OCI-LY1 (cell line): ENCODE measurements at regions not wholly inside any gene's neighbourhood (a gene's known extent, or its start where the extent isn't known, plus 50 kb on each side); places are given as distances from the start of the nearest gene placed in this dataset.

Experiments
- H2AFZ ChIP-seq: fragments of 200-600 bp; sonication (generic), shearing (Covaris generic); 2 replicates; pipeline ENCODE4 v1.6.0; 2014; ENCODE audit warnings: antibody characterized with exemption, mild to moderate bottlenecking, low read length
- H3F3A ChIP-seq: fragments of 200-600 bp; sonication (generic), shearing (Covaris generic); 2 replicates; pipeline ENCODE4 v1.6.0; 2014; ENCODE audit warnings: mild to moderate bottlenecking, antibody characterized with exemption, low read length, moderate library complexity; ENCODE audit not compliant: insufficient read depth
- H3K27ac ChIP-seq: fragments of 200-600 bp; sonication (generic); 2 replicates; pipeline ENCODE4 v1.5.1; 2014; ENCODE audit warnings: low read length, mixed run types, mild to moderate bottlenecking, low read depth; ENCODE audit not compliant: poor library complexity, severe bottlenecking
- H3K27me3 ChIP-seq: fragments of 200-600 bp; sonication (generic); 2 replicates; pipeline ENCODE4 v1.6.0; 2014; ENCODE audit warnings: antibody characterized with exemption, mild to moderate bottlenecking, low read length, moderate library complexity; ENCODE audit not compliant: insufficient read depth
- H3K36me3 ChIP-seq: fragments of 200-600 bp; sonication (generic); 2 replicates; pipeline ENCODE4 v1.6.1; 2014; ENCODE audit warnings: mild to moderate bottlenecking, antibody characterized with exemption, low read length, moderate library complexity, mixed read lengths; ENCODE audit not compliant: insufficient read depth
- H3K4me1 ChIP-seq: fragments of 200-600 bp; sonication (generic); 2 replicates; pipeline ENCODE4 v1.5.1; 2014; ENCODE audit warnings: mild to moderate bottlenecking, low read length, moderate library complexity; ENCODE audit not compliant: insufficient read depth, severe bottlenecking
- H3K4me2 ChIP-seq: fragments of 200-600 bp; sonication (generic), shearing (Covaris generic); 2 replicates; pipeline ENCODE4 v1.6.1; 2014; ENCODE audit warnings: low read length
- H3K4me3 ChIP-seq: fragments of 200-600 bp; sonication (generic); 2 replicates; pipeline ENCODE4 v1.5.1; 2014; ENCODE audit warnings: low read length, low read depth, mild to moderate bottlenecking, mixed read lengths; ENCODE audit not compliant: poor library complexity, severe bottlenecking
- H3K79me2 ChIP-seq: fragments of 200-600 bp; shearing (Covaris generic); 2 replicates; pipeline ENCODE4 v1.6.1; 2016; ENCODE audit warnings: mixed run types, low read length, mixed read lengths; ENCODE audit not compliant: insufficient read depth
- H3K9ac ChIP-seq: fragments of 200-600 bp; sonication (generic), shearing (Covaris generic); 2 replicates; pipeline ENCODE4 v1.6.1; 2014; ENCODE audit warnings: mild to moderate bottlenecking, low read length, mixed read lengths
- H3K9me2 ChIP-seq: fragments of 200-600 bp; sonication (generic), shearing (Covaris generic); 2 replicates; pipeline ENCODE4 v1.6.1; 2014; ENCODE audit warnings: low read depth, mild to moderate bottlenecking, low read length, mixed read lengths
- H3K9me3 ChIP-seq: fragments of 200-600 bp; shearing (Covaris generic); 2 replicates; pipeline ENCODE4 v1.6.1; 2014; ENCODE audit warnings: low read length, mixed read lengths
- H4K20me1 ChIP-seq: fragments of 200-600 bp; sonication (generic), shearing (Covaris generic); 2 replicates; pipeline ENCODE4 v1.6.0; 2016; ENCODE audit warnings: mild to moderate bottlenecking, low read length; ENCODE audit not compliant: insufficient read depth
- EZH2 ChIP-seq: fragments of 200-600 bp; sonication (generic), shearing (Covaris generic); IDR thresholded peaks from 2 replicates; pipeline ENCODE4 v1.8.0; 2017; ENCODE audit warnings: borderline replicate concordance, mixed run types, mild to moderate bottlenecking, antibody characterized with exemption, low read length, moderate library complexity, mixed read lengths
- TF ChIP-seq, protein P1 (sequence below): fragments of 200-600 bp; sonication (generic), shearing (Covaris generic); IDR thresholded peaks from 2 replicates; pipeline ENCODE4 v1.5.1; 2017; ENCODE audit warnings: mild to moderate bottlenecking, antibody characterized with exemption, low read length, moderate library complexity, mixed read lengths

- H3K4me3 ChIP-seq, result no peak overlapping the region
- no peaks in the 10 kb centered on the region for H3K79me2 ChIP-seq
- no peaks in the 10 kb centered on the region for H3F3A ChIP-seq
- H3K4me1 ChIP-seq, result no peaks in the 10 kb centered on the region
- no peaks in the 10 kb centered on the region for H4K20me1 ChIP-seq
- H3K9ac ChIP-seq, result no peak overlapping the region
- H2AFZ ChIP-seq, result no peak overlapping the region
- H3K27ac ChIP-seq, result no peak overlapping the region
- no peaks in the 10 kb centered on the region; the same call in 1 of the 2 replicates for H3K27me3 ChIP-seq
- H3K9me2 ChIP-seq, result no peaks in the 10 kb centered on the region
- no peak for TF ChIP-seq EZH2
- TF ChIP-seq, protein P1, sequence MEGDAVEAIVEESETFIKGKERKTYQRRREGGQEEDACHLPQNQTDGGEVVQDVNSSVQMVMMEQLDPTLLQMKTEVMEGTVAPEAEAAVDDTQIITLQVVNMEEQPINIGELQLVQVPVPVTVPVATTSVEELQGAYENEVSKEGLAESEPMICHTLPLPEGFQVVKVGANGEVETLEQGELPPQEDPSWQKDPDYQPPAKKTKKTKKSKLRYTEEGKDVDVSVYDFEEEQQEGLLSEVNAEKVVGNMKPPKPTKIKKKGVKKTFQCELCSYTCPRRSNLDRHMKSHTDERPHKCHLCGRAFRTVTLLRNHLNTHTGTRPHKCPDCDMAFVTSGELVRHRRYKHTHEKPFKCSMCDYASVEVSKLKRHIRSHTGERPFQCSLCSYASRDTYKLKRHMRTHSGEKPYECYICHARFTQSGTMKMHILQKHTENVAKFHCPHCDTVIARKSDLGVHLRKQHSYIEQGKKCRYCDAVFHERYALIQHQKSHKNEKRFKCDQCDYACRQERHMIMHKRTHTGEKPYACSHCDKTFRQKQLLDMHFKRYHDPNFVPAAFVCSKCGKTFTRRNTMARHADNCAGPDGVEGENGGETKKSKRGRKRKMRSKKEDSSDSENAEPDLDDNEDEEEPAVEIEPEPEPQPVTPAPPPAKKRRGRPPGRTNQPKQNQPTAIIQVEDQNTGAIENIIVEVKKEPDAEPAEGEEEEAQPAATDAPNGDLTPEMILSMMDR, result no peak
- no peaks in the 10 kb centered on the region for H3K36me3 ChIP-seq
- no peaks in the 10 kb centered on the region for H3K9me3 ChIP-seq
- H3K4me2 ChIP-seq, result no peak overlapping the region
These were observed 94.2 kb downstream of the HTR5A start for GRCh38 chr7:155164316-155164715.

- Histone ChIP-seq H4K20me1 (no peaks in the 10 kb centered on the region), H3F3A (no peaks in the 10 kb centered on the region), H3K4me2 (no peak overlapping the region), H2AFZ (no peak overlapping the region), H3K9me3 (no peaks in the 10 kb centered on the region), H3K79me2 (no peaks in the 10 kb centered on the region), H3K27ac (no peak overlapping the region), H3K4me1 (no peaks in the 10 kb centered on the region), H3K9ac (no peak overlapping the region), H3K27me3 (peaks cover 6% of the 10 kb centered on the region), H3K4me3 (no peak overlapping the region), H3K36me3 (no peaks in the 10 kb centered on the region), H3K9me2 (no peaks in the 10 kb centered on the region)
- no peak for TF ChIP-seq EZH2
- TF ChIP-seq, protein P1, result no peak
These were observed 96.0 kb downstream of the HTR5A start for GRCh38 chr7:155166108-155166507.

DNA sequence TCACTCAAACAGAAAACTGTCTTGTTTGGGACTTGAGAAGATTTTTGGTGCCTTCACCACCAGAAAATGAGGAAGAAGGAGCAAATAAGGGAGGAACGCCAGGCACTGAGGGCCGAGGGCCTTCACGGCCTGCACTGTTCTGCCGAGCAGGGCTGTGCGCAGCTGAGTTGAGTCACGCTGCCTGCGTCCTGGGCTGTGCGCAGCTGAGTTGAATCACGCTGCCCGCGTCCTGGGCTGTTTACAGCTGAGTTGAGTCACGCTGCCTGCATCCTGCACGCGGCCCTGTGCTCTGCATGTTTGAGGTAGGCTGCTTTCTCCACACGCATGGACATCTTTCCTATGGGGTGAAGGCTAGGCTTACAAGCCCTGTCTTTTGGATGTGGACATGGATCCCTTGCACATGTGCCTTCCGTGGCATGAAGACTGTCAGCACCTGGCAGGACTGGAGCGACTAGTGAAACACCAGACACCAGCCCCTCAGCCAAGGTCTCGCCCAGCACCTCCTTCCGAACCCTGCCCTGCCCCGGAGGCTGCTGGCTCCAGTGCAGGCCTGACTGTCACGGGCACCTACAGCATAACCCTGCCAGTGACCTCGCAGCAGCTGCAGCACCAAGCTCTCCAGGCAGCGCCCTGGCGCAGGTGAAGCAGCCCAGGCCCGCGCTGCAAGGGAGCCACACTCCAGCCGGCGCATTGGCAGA, 96.7 kb downstream of the HTR5A start:
- H3F3A ChIP-seq, result no peaks in the 10 kb centered on the region
- no peaks in the 10 kb centered on the region for H3K9me2 ChIP-seq
- no peak overlapping the region for H3K4me2 ChIP-seq
- no peak overlapping the region for H3K4me3 ChIP-seq
- TF ChIP-seq, protein P1, result no peak
- TF ChIP-seq EZH2, result no peak
- peaks cover 6% of the 10 kb centered on the region for H3K27me3 ChIP-seq
- H3K9ac ChIP-seq, result no peak overlapping the region
- no peaks in the 10 kb centered on the region for H4K20me1 ChIP-seq
- H3K79me2 ChIP-seq, result no peaks in the 10 kb centered on the region
- H3K4me1 ChIP-seq, result no peaks in the 10 kb centered on the region
- no peak overlapping the region for H2AFZ ChIP-seq
- H3K9me3 ChIP-seq, result no peaks in the 10 kb centered on the region
- no peak overlapping the region for H3K27ac ChIP-seq
- no peaks in the 10 kb centered on the region for H3K36me3 ChIP-seq
